ENCODE measurements at regions not wholly inside any gene's neighbourhood (a gene's known extent, or its start where the extent isn't known, plus 50 kb on each side); places are given as distances from the start of the nearest gene placed in this dataset.
A peak's percentile ranks its signal among the peaks of the same experiment; 100 is the strongest.

DNA sequence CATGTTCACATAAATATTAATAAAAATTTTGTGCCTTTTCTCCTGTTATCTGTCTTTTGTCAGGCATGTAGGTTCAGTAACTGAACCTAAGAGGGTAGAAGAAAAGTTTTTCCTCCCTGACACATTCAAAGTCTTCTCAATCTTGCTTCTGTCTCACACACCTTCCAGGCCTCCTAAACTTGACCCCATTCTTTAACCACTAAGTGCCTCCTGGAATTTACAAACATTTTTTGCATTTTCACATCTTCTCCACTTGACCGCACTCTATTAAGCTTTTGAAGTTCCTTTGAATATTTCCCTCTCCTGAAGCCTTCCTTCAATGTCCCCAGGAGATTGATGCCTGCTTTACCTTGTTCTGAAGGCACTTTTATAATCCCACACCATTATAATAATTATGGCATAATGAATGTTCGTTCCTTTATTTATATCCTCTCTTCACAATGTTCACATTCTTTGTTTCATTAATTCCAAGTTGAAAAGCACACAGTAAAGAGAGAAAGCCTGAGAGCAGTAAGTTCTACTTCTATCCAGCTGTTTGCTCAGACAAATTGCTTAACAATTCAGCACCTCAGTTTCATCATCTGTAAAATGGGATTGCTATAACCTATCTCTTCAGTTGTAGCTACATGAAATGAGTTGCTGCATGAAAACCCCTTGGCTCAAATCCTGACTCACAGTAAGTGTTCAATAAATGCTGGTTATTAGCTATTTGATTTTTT is 184.8 kb upstream of the KLHL29 start:
- DNase-seq: no peak

GRCh38 chr2:23200787-23201114 is 184.2 kb upstream of the KLHL29 start:
- DNase-seq: no peak

- no peak for DNase-seq
These were observed 181.6 kb upstream of the KLHL29 start for GRCh38 chr2:23203383-23203782.

GRCh38 chr2:23204685-23205242 is 180.2 kb upstream of the KLHL29 start:
- no peak for DNase-seq

- DNase-seq: no peak
These were observed 178.3 kb upstream of the KLHL29 start for GRCh38 chr2:23206650-23207049.

DNA sequence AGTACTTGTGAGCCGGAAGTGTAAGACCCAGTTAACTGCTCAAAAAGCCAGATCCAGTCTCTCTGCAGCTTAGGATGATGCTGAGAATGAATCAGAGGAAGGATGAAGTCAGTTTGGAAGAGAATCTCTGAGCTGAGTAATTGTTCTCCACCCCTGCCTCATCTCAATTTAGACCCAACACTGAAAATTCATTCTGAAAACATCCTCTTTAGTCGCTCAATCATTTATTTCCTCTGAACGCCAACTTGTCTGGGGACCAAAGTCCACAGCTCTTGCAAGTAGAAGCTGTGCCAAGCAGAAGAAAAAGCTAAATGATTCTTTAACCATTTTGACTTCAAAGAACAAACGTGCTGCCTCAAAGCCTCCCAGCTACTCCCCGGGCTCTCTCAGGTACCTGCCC is 177.1 kb upstream of the KLHL29 start:
- no peak for DNase-seq

DNA sequence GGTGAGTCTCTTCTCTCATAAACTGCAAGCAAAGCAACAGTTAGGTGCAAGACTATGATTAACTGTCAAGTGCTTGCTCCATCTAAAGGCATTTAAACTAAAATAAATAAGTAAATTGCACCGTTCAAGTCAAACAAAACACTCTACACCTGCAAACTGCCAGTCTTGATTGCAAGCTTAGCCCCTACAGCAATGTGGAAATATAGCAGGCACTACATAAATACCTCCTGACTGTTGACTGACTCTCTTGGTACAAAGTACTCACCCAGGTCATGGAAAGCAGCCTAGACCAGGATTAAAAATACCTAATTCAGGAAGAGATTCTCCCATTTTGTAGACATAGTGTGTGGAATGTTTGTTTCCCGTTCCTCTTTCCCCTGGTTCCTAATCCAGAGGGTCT is 176.6 kb upstream of the KLHL29 start:
- no peak for DNase-seq

DNA sequence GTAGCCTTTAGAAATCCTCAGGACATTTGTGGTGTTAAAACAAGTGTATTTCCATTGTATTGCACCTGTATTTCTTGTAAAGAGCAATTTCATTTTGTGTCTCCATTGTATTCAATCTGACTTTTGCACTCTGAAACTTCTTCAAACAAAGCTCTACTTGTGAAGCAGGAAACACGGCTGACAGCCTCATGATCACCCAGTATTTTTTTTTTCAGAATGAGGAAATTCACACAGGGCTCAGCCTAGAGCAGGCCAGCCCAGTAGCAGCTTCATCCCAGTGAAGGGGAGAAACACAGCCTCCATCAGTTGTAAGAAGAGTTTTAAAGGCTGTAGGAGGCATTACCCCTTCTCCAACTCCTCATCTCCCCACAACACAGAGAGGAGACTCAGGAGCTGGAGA is 175.9 kb upstream of the KLHL29 start:
- peak; percentile 16 for DNase-seq

- no peak for DNase-seq
These were observed 172.9 kb upstream of the KLHL29 start for GRCh38 chr2:23211987-23212583.

GRCh38 chr2:23213196-23213595 is 171.8 kb upstream of the KLHL29 start:
- no peak for DNase-seq

- DNase-seq: no peak
These were observed 170.0 kb upstream of the KLHL29 start for GRCh38 chr2:23215016-23215415.

DNA sequence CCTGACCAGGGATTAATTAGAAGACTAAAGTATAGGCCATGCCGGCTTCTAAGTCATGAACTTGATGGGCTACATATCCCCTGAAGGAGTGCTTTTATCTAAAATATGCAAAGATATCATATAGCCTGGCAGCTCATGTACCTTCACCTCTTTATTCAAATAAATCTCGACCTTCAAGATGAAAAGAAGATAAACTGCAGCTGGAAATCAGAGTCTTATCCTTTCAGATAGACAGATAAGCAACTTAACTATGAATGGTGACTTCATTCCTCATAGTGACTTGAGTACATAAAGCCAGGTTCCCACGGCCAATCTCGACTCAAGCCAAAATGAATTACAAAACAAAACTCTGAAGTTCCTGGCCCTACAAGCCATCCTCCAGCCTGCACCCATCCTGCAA is 165.3 kb upstream of the KLHL29 start:
- DNase-seq: no peak

GRCh38 chr2:23220513-23221094 is 164.4 kb upstream of the KLHL29 start:
- no peak for DNase-seq

DNA sequence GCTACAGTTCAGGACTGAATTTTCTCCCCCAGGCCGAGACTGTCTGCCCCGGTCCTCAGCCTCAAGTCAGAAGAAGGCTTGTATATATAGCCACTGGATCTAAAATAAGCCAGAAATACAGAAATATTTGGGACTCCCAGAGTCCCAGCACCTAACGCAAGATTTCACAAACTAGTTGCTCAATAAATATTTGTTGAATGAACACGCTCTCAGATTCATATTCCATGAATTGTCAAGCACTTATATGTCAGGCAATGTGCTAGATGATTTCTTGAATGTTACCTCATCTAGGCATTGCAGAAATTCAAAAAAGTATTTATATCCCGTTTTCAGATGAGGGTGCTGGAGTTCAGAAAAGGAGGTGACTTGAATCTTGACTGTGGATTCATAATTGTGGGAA is 163.7 kb upstream of the KLHL29 start:
- no peak for DNase-seq

DNA sequence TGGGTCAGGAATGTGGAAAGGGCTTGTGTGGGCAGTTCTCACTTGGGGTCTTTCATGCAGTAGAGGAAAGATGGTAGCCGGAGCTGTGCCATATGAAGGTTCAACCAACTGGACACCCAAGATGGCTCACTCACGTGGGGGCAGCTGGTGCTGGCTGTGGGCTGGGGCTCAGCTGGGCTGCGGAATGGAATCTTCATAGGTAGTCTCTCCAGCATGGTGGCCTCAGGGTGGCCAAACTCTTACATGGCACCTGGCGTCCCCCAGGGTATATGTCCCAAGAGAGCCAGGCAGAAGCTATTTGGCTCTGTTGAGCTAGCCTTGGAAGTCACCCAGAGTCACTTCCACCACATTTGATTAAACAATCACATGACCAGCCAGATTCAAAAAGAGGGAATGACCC is 163.1 kb upstream of the KLHL29 start:
- no peak for DNase-seq

- DNase-seq: peak; percentile 28
These were observed 154.1 kb upstream of the KLHL29 start for GRCh38 chr2:23230885-23231284.

- DNase-seq: no peak
These were observed 153.1 kb upstream of the KLHL29 start for GRCh38 chr2:23231865-23232264.

GRCh38 chr2:23235292-23235691 is 149.7 kb upstream of the KLHL29 start:
- DNase-seq: no peak

DNA sequence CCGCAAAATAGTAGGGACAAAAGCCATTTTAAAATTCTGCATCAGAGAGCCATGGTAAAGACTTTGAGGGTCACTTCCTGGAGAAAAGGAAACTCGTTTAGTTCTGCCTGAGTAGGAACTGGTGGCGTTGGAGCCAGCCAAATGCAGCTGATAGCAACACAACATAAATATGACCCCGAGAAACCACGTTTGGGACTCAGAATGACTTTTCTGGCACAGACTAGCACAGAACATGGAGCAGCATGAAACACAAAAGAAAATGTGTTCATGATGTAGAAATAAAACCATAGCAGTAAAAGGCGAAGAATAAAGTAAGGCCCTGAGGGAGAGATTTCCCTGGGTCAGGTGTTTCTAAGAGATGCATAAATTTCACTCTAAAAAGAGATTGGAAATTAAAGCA is 149.2 kb upstream of the KLHL29 start:
- no peak for DNase-seq

DNA sequence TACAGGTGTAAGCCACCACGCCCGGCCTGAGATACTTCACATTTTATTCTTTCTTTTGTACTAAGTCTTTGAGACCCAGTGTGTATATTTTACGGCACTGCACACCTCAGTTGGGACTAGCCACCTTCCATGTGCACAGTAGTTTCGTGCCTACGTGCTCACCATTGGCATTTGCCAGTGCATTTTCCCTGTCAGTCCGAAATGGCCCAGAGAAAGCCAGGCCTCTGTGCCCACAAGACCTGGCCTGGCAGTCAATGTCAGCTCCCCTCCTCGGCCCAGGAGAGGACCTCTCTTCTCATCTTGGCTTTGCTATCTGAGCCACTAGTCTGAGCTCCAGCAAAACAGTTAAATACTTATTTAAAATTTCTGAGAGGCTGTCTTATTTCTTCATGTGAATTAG is 147.8 kb upstream of the KLHL29 start:
- DNase-seq: no peak

DNA sequence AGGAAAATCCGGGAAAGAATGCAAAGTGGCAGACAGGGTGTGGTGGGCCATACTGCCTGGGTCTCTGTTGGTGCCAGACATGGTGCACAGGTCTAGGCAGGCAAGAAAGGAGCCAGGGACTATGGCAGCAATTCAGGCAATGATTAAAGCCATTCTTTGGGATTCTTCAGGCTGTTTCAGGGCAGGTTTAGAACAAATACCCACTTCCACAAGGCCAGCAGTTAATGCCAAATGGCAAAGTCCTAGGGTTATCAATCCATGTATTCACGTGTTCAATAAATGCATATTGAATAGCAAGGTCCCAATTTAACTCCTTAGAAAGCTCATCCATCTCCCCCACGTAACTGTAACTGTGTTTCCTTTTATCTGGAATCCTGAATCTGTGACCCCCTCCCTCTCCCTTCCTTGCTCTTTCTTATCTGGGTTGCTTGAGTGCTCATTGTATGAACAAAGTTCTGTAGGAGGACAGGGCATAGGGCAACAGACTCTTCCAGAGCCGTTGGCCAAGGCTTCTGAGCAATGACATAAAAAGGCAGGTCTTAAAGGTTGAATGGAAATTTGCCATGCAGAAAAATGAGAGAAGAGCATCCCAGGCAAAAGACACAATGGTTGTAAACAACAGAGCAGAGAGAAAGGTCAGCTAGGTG is 146.8 kb upstream of the KLHL29 start:
- no peak for DNase-seq

DNA sequence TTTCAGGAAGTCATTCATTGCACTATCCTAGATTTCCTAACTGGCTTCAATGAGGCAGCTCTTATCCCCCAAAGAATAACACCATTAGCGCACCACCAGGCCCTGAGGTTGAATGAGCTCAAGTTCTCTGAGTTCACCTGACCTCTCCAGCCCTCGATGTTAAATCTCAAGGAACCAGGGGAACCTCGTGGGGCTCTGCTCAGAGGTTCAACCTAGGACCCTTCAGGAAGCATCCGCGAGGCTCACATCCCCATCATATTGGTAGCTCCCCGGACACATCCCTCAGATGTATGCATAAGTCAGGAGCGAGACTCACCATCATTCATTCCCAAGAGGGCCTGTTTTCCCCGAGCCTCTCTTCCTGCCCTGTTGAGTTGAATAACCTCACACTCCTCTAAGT is 145.6 kb upstream of the KLHL29 start:
- no peak for DNase-seq

GRCh38 chr2:23241121-23241520 is 143.9 kb upstream of the KLHL29 start:
- DNase-seq: no peak

Data from DMS53 (cell line).